NCI-H2196 (cell line): ENCODE measurements at regions not wholly inside any gene's neighbourhood (a gene's known extent, or its start where the extent isn't known, plus 50 kb on each side); places are given as distances from the start of the nearest gene placed in this dataset.

Source experiments
- DNase-seq: peaks from one replicate; lab custom pipeline; 2025; ENCODE audit not compliant: unreplicated experiment; lab: John Stamatoyannopoulos, UW

DNA sequence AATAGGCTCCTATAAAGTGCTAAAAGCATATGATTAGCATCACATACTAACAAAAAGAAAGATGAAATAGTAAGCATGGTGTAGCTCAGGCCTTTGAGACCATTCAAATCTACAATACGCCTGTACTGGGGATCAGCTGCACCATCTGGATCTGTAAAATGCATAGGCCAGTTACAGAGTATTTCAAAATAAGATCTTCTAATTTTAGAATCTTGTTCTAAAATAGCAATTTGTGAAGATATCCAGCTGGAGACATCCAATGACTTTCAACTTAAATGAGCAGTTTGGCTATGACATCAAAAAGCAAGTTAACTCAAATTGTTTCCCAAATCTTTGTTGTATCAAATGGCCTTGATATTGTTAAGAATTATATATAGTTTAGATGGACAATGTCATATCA lies 386.3 kb downstream of the MRPS30 start:
- DNase-seq: no peak
